Epithelial cell of esophagus (primary cell): ENCODE measurements at regions not wholly inside any gene's neighbourhood (a gene's known extent, or its start where the extent isn't known, plus 50 kb on each side); places are given as distances from the start of the nearest gene placed in this dataset.

Experiments
- DNase-seq: peaks from one replicate; pipeline ENCODE4 v3.0.0; 2010; ENCODE audit warnings: low read depth
- H3K4me3 ChIP-seq: 2 replicates; pipeline ENCODE4 v1.5.1; 2011; ENCODE audit warnings: mild to moderate bottlenecking, low read length, control low read depth
- CTCF ChIP-seq: IDR thresholded peaks from 2 replicates; pipeline ENCODE4 v1.5.1; 2011; ENCODE audit warnings: low read depth, mild to moderate bottlenecking, low read length, control low read depth, inconsistent platforms; ENCODE audit not compliant: insufficient read depth; ENCODE audit errors: missing control alignments

- no peak for TF ChIP-seq CTCF
- DNase-seq = no peak
- no peak overlapping the region for H3K4me3 ChIP-seq
These were observed 57.8 kb upstream of the PLAC8 start for GRCh38 chr4:83172371-83172770.

- H3K4me3 ChIP-seq = no peak overlapping the region
- TF ChIP-seq CTCF = no peak
- DNase-seq = no peak
These were observed 57.0 kb upstream of the PLAC8 start for GRCh38 chr4:83171436-83172039.

- TF ChIP-seq CTCF = no peak
- peak; percentile 29 for DNase-seq
- H3K4me3 ChIP-seq = no peak overlapping the region
These were observed 56.4 kb upstream of the PLAC8 start for GRCh38 chr4:83170952-83171399.
